Left lung (tissue), 4 donors: ENCODE measurements at regions not wholly inside any gene's neighbourhood (a gene's known extent, or its start where the extent isn't known, plus 50 kb on each side); places are given as distances from the start of the nearest gene placed in this dataset.

ENCODE experiments used
- ATAC-seq: fragments of 200-7000 bp; cut with Tn5 transposase; one replicate; pipeline ENCODE4 v1.9.1; 2020; ENCODE audit warnings: moderate library complexity
- DNase-seq, 4 donors: peaks; one replicate each; pipeline ENCODE4 v3.0.0-alpha.2; 2013 to 2020
- H3K27ac ChIP-seq, 2 donors: fragments of 200-600 bp; sonication (generic) in 1 of 2; one replicate each; pipeline versions ENCODE4 v1.5.0 to v1.8.0; 2020 to 2021
- H3K27me3 ChIP-seq, 2 donors: fragments of 200-600 bp; sonication (generic) in 1 of 2; one replicate each; pipeline versions ENCODE4 v1.5.0 to v1.8.0; 2020 to 2021
- H3K36me3 ChIP-seq, 2 donors: fragments of 200-600 bp; sonication (generic) in 1 of 2; one replicate each; pipeline versions ENCODE4 v1.5.0 to v1.8.0; 2020 to 2021
- H3K4me1 ChIP-seq, 2 donors: fragments of 200-600 bp; one replicate each; pipeline ENCODE4 v1.8.0; 2021
- H3K4me3 ChIP-seq, 2 donors: fragments of 200-600 bp; sonication (generic) in 1 of 2; one replicate each; pipeline versions ENCODE4 v1.5.0 to v1.8.0; 2020 to 2021; ENCODE audit warnings: mild to moderate bottlenecking in 1 of 2
- H3K9me3 ChIP-seq, 2 donors: fragments of 200-600 bp; sonication (generic) in 1 of 2; one replicate each; pipeline versions ENCODE4 v1.5.0 to v1.8.0; 2020 to 2021
- intact Hi-C, 2 donors: fragments of 100-400 bp; cut with DNase I; formaldehyde crosslinking; loops; one replicate each; pipeline versions ENCODE4 v1.11.2 to v1.14.2; 2022
- TF ChIP-seq, protein P1 (sequence below), 2 donors: fragments of 200-600 bp; sonication (generic) in 1 of 2; IDR thresholded peaks; one replicate each; pipeline versions ENCODE4 v1.5.0 to v1.8.0; 2021; ENCODE audit warnings: antibody characterized with exemption in 2 of 2
- donor health status: DM: no; HTN: yes; CAD: no.
- donor health status: DM: no; HTN: no; CAD: no.

DNA sequence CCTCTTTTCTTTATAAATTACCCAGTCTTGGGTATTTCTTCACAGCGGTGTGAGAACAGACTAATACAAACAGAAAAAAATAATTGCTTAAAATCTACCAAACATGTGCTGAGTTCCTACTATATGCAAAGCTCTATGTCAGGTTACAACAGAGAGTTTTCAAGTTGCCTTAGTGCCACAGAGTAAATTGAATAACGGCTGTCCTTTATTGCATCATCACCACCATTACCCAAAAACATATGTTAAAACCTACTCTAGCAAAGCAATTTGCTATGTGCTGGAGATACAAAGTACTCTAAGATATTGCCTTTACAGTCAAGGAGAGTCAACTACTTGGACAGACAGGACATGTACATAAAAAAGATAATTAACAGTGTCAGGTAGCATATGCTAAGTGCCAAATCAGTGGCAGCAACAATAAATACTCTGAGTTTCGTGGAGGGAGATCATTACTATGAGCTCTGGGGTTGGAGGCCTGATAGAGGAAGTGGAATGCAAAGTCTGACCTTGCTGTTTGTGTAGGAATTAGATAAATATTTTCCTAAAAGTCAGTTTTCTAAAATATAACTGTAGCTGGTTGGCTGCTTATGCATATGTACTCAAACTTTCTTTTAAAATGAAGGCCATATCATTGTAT, 1058.7 kb upstream of the WWC1 start:
- Histone ChIP-seq H3K36me3 (no peaks in the 10 kb centered on the region), H3K4me1 (no peaks in the 10 kb centered on the region), H3K9me3 (peaks cover 0 to 22% of the 10 kb centered on the region in 2 donors), H3K27ac (no peak overlapping the region), H3K27me3 (no peaks in the 10 kb centered on the region), H3K4me3 (no peak overlapping the region)
- TF ChIP-seq, protein P1, sequence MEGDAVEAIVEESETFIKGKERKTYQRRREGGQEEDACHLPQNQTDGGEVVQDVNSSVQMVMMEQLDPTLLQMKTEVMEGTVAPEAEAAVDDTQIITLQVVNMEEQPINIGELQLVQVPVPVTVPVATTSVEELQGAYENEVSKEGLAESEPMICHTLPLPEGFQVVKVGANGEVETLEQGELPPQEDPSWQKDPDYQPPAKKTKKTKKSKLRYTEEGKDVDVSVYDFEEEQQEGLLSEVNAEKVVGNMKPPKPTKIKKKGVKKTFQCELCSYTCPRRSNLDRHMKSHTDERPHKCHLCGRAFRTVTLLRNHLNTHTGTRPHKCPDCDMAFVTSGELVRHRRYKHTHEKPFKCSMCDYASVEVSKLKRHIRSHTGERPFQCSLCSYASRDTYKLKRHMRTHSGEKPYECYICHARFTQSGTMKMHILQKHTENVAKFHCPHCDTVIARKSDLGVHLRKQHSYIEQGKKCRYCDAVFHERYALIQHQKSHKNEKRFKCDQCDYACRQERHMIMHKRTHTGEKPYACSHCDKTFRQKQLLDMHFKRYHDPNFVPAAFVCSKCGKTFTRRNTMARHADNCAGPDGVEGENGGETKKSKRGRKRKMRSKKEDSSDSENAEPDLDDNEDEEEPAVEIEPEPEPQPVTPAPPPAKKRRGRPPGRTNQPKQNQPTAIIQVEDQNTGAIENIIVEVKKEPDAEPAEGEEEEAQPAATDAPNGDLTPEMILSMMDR (IDR thresholded peaks at IDR 0.05), result no peak
- intact Hi-C loops, result no loop called here
- DNase-seq (no peak), ATAC-seq (no peak)

DNA sequence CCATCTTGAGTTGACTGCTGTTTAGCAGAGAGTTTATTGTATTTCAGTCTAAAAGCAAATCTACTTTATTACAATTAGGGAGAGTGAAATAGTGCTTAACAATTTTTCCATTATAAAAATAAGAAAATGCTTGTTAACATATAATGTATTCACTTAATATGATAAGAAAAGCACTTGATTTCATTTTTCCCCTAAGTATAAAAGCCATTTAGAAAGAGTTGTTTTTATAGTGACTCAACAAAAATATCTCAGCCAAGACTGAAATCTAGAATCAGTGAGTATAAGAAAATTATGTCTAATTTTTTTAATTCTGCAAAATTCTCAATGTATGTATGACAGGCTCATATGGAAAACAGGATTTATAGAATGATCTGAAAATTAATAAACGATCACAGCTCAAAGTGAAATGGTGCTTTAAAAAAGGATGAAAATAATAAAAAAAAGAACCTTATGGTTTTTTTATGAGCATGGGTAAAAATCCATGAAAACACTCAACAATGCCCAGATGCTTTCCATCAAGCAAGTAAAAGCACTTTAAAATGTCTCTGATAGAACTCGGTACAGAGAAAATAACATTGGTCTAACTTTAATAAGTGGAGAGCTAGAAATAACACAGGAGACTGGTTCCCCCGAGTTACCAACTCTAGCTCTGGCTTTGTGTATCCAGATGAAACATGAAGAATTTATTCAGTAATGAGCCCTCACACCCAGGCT, 1057.8 kb upstream of the WWC1 start:
- intact Hi-C loops, result no loop called here
- Histone ChIP-seq H3K9me3 (peaks cover 0 to 16% of the 10 kb centered on the region in 2 donors), H3K27me3 (no peaks in the 10 kb centered on the region), H3K27ac (no peak overlapping the region), H3K4me3 (no peak overlapping the region), H3K4me1 (no peaks in the 10 kb centered on the region), H3K36me3 (no peaks in the 10 kb centered on the region)
- TF ChIP-seq, protein P1 (IDR thresholded peaks at IDR 0.05), result no peak
- ATAC-seq (no peak), DNase-seq (no peak)

DNA sequence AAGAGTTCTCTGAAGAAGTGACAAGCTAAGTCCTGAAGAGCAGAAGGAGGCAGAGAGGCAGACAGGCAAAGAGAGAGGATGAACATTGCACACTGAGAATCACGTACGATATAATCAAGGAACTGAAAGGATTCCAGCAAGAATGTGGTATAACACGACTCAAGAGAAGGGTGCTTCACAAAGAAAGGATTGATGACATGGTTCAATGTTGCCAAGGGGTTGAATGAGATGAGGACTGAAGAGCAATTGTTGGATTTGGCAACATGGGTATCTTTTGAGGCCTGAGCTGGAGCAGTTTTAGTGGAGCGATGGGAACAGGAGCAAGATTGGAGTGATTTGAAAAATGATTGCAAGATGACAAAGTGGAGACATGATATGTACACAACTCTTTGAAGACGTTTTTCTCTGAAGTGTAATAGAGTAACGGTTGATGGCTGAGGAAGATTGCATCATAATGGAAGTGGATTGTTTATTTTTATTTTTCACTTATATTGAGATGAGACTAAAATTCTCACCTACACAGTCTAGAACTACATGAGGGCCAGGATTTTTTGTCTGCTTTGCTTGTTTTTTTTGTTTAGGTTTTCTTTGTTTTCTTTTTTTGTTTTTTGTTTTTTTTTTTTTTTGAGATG, 1049.9 kb upstream of the WWC1 start:
- Histone ChIP-seq H3K27ac (no peak overlapping the region), H3K27me3 (no peaks in the 10 kb centered on the region), H3K4me3 (no peak overlapping the region), H3K9me3 (no peaks in the 10 kb centered on the region), H3K4me1 (no peaks in the 10 kb centered on the region), H3K36me3 (no peaks in the 10 kb centered on the region)
- DNase-seq, result no peak
- no peak for ATAC-seq
- TF ChIP-seq, protein P1 (IDR thresholded peaks at IDR 0.05), result no peak
- intact Hi-C loops, result no loop called here

DNA sequence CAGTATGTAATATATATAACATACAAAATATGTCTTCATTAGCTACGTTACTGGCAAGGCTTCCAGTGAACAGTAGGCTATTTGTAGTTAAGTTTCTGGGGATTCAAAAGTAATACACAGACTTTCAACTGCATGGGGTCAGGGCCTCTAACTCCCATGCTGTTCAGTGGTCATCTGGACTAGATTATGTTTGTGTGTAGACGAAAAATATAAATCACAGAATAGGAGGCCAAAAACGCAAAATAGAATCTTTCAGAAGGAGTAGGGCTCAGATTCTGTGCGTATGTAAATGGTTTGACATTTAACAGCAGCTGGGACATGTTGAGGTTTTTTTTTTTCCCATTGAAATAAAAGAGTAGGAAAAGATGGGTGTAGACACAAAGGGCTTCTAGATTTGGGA, 1048.7 kb upstream of the WWC1 start:
- ATAC-seq, result no peak
- Histone ChIP-seq H3K4me3 (no peak overlapping the region), H3K9me3 (no peaks in the 10 kb centered on the region), H3K36me3 (no peaks in the 10 kb centered on the region), H3K27ac (no peak overlapping the region), H3K4me1 (no peaks in the 10 kb centered on the region), H3K27me3 (no peaks in the 10 kb centered on the region)
- no peak for DNase-seq
- TF ChIP-seq, protein P1 (IDR thresholded peaks at IDR 0.05), result no peak
- intact Hi-C loops, result no loop called here

DNA sequence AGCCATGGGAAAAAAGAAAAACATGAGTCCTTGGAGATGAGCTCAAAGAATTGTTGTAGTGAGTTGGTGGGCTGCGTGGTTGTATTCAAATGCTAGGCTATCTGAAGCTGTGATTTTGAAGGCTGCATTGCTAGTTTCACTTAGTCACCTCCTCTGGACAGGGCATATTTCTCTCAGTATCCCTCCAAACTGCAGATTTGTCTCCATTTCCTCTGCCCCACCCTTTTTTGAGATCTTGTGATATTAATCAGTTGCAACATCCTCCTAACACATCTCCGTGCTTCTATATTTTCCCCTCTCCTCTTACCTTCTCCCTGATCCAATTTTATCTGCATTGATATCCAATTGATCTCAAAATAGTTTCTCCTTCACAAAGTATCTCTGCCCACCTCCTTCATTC, 1048.0 kb upstream of the WWC1 start:
- Histone ChIP-seq H3K27ac (no peak overlapping the region), H3K36me3 (no peaks in the 10 kb centered on the region)
- TF ChIP-seq, protein P1 (IDR thresholded peaks at IDR 0.05), result no peak

More for the DNA sequence above, 1048.0 kb upstream of the WWC1 start:
- Histone ChIP-seq H3K27me3 (no peaks in the 10 kb centered on the region), H3K4me1 (no peaks in the 10 kb centered on the region), H3K4me3 (no peak overlapping the region), H3K9me3 (no peaks in the 10 kb centered on the region)
- intact Hi-C loops, result no loop called here
- ATAC-seq (no peak), DNase-seq (no peak)
